Stimulated activated memory B cell treated with anti-CD40 and anti-IgM and Interleukin-4, amounts not matched to agents 10 μg/mL and 1 μg/mL and 100 μg/mL, for 72 hours (primary cell): ENCODE measurements at regions not wholly inside any gene's neighbourhood (a gene's known extent, or its start where the extent isn't known, plus 50 kb on each side); places are given as distances from the start of the nearest gene placed in this dataset.

Source experiments
- ATAC-seq: fragments of 150-1000 bp; cut with Tn5 transposase; 2 replicates; pipeline ENCODE4 v1.10.0; 2021
- H3K27ac Mint-ChIP-seq: one replicate; pipeline ENCODE4 v1.8.0; 2022; ENCODE audit warnings: mild to moderate bottlenecking, mixed read lengths
- H3K27me3 Mint-ChIP-seq: one replicate; pipeline ENCODE4 v1.8.0; 2022; ENCODE audit warnings: mixed read lengths
- H3K36me3 Mint-ChIP-seq: one replicate; pipeline ENCODE4 v1.8.0; 2022; ENCODE audit warnings: mixed read lengths
- H3K4me1 Mint-ChIP-seq: one replicate; pipeline ENCODE4 v1.8.0; 2022; ENCODE audit warnings: mixed read lengths
- H3K4me3 Mint-ChIP-seq: one replicate; pipeline ENCODE4 v1.8.0; 2022; ENCODE audit warnings: mild to moderate bottlenecking, moderate library complexity, mixed read lengths
- H3K9me3 Mint-ChIP-seq: one replicate; pipeline ENCODE4 v1.8.0; 2022; ENCODE audit warnings: mixed read lengths

GRCh38 chr7:86918245-86918644 lies 141.2 kb downstream of the ELAPOR2 start:
- Mint-ChIP-seq H3K36me3 (peaks cover 3% of the 10 kb centered on the region), H3K27me3 (no peaks in the 10 kb centered on the region), H3K9me3 (no peaks in the 10 kb centered on the region), H3K4me3 (no peak overlapping the region), H3K4me1 (no peaks in the 10 kb centered on the region), H3K27ac (no peak overlapping the region)
- no peak for ATAC-seq

- H3K4me3 Mint-ChIP-seq = no peak overlapping the region
- H3K27me3 Mint-ChIP-seq = no peaks in the 10 kb centered on the region
- no peaks in the 10 kb centered on the region for H3K4me1 Mint-ChIP-seq
- H3K27ac Mint-ChIP-seq = no peak overlapping the region
- no peaks in the 10 kb centered on the region for H3K9me3 Mint-ChIP-seq
- no peak for ATAC-seq
- H3K36me3 Mint-ChIP-seq = peaks cover 3% of the 10 kb centered on the region
These were observed 143.1 kb downstream of the ELAPOR2 start for GRCh38 chr7:86916277-86916825.

- Mint-ChIP-seq H3K4me1 (no peaks in the 10 kb centered on the region), H3K27me3 (no peaks in the 10 kb centered on the region), H3K4me3 (no peak overlapping the region), H3K27ac (no peak overlapping the region), H3K9me3 (no peaks in the 10 kb centered on the region), H3K36me3 (peaks cover 3% of the 10 kb centered on the region)
- no peak for ATAC-seq
These were observed 144.9 kb downstream of the ELAPOR2 start for GRCh38 chr7:86914551-86914950.
